ENCODE measurements at regions not wholly inside any gene's neighbourhood (a gene's known extent, or its start where the extent isn't known, plus 50 kb on each side); places are given as distances from the start of the nearest gene placed in this dataset.

DNA sequence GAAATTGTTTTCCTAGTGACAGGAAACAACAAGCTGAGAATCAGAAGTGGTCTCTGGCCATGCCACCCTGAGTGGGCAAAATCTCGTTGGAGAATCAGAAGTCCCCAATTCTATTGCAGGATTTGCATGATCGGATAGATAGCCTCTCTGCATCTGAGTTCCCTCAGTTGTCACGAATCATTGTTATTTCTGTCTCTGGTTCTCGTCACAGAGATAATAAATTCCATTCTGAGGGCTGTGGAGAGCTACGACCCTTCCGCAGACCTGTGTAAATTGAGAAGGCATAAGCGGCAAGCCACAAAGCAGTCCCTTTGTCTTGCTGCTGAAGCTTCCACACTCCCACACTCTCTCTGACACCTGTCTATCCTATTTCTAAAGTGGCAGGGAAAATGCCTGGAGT, 102.4 kb upstream of the CNR1 start:
- Histone ChIP-seq H3K4me1 (ENCODE audit: control insufficient read depth, extremely low read depth, insufficient read depth, low read length) (no peaks in the 10 kb centered on the region), H3K27me3 (ENCODE audit: control insufficient read depth, insufficient read depth, low read length) (no peaks in the 10 kb centered on the region), H2AFZ (ENCODE audit: low read length) (no peak overlapping the region), H3K4me2 (ENCODE audit: extremely low read depth, insufficient read depth, low read length) (no peak overlapping the region), H3K79me2 (ENCODE audit: control insufficient read depth, insufficient read depth, low read length) (no peaks in the 10 kb centered on the region), H3K9ac (ENCODE audit: insufficient read depth, low read length) (no peak overlapping the region), H3K4me3 (replicated peaks in 1 of 4; ENCODE audit: control extremely low read depth in 1 of 4, insufficient read depth in 1 of 4, low read depth in 3 of 4, low read length in 4 of 4) (no peak overlapping the region), H4K20me1 (ENCODE audit: control insufficient read depth, extremely low read depth, insufficient read depth, low read length) (no peaks in the 10 kb centered on the region), H3K27ac (ENCODE audit: insufficient read depth, low read length) (no peak overlapping the region), H3K36me3 (ENCODE audit: control insufficient read depth, insufficient read depth, low read length) (no peaks in the 10 kb centered on the region), H3K9me3 (ENCODE audit: control insufficient read depth, insufficient read depth, low read depth, low read length) (no peaks in the 10 kb centered on the region)
- TF ChIP-seq, protein P1, sequence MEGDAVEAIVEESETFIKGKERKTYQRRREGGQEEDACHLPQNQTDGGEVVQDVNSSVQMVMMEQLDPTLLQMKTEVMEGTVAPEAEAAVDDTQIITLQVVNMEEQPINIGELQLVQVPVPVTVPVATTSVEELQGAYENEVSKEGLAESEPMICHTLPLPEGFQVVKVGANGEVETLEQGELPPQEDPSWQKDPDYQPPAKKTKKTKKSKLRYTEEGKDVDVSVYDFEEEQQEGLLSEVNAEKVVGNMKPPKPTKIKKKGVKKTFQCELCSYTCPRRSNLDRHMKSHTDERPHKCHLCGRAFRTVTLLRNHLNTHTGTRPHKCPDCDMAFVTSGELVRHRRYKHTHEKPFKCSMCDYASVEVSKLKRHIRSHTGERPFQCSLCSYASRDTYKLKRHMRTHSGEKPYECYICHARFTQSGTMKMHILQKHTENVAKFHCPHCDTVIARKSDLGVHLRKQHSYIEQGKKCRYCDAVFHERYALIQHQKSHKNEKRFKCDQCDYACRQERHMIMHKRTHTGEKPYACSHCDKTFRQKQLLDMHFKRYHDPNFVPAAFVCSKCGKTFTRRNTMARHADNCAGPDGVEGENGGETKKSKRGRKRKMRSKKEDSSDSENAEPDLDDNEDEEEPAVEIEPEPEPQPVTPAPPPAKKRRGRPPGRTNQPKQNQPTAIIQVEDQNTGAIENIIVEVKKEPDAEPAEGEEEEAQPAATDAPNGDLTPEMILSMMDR (conservative IDR thresholded peaks at IDR 0.05 in 1 of 2, IDR thresholded peaks at IDR 0.05 in 1 of 2; ENCODE audit: low read depth in 1 of 2, low read length in 2 of 2), result no peak
- no peak for TF ChIP-seq EZH2 (IDR thresholded peaks at IDR 0.05; ENCODE audit: low read length, missing control alignments)
- no peak for DNase-seq (ENCODE audit: low read depth in 2 of 2)

DNA sequence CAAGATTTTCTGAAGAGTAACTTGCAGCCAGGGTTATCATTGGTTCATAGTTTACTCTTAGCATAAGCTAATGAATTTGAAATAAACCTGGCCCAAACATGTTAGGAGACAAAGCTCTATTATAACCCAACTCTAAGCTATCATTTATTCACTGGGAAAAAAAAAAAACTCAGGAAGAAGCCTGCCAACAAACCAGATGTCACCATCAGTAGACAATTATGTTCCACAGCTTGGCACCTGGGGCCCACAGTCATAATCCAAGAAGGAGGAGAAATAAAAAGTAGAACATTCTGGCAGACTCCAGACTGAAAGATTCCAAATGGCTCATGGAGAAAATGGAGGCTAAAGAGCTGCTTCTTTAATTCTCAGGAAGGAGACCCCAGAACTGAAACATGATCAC, 100.0 kb upstream of the CNR1 start:
- H2AFZ ChIP-seq (ENCODE audit: low read length), result no peak overlapping the region
- H3K9ac ChIP-seq (ENCODE audit: insufficient read depth, low read length), result no peak overlapping the region
- H3K4me2 ChIP-seq (ENCODE audit: extremely low read depth, insufficient read depth, low read length), result no peak overlapping the region
- TF ChIP-seq, protein P1 (conservative IDR thresholded peaks at IDR 0.05 in 1 of 2, IDR thresholded peaks at IDR 0.05 in 1 of 2; ENCODE audit: low read depth in 1 of 2, low read length in 2 of 2), result no peak
- no peak for TF ChIP-seq EZH2 (IDR thresholded peaks at IDR 0.05; ENCODE audit: low read length, missing control alignments)
- no peak overlapping the region for H3K27ac ChIP-seq (ENCODE audit: insufficient read depth, low read length)
- no peaks in the 10 kb centered on the region for H3K4me1 ChIP-seq (ENCODE audit: control insufficient read depth, extremely low read depth, insufficient read depth, low read length)
- H3K27me3 ChIP-seq (ENCODE audit: control insufficient read depth, insufficient read depth, low read length), result no peaks in the 10 kb centered on the region
- no peak for DNase-seq (ENCODE audit: low read depth in 2 of 2)
- H3K4me3 ChIP-seq (replicated peaks in 1 of 4; ENCODE audit: control extremely low read depth in 1 of 4, insufficient read depth in 1 of 4, low read depth in 3 of 4, low read length in 4 of 4), result no peak overlapping the region
- no peaks in the 10 kb centered on the region for H3K36me3 ChIP-seq (ENCODE audit: control insufficient read depth, insufficient read depth, low read length)
- H3K9me3 ChIP-seq (ENCODE audit: control insufficient read depth, insufficient read depth, low read depth, low read length), result no peaks in the 10 kb centered on the region
- H4K20me1 ChIP-seq (ENCODE audit: control insufficient read depth, extremely low read depth, insufficient read depth, low read length), result no peaks in the 10 kb centered on the region
- no peaks in the 10 kb centered on the region for H3K79me2 ChIP-seq (ENCODE audit: control insufficient read depth, insufficient read depth, low read length)

DNA sequence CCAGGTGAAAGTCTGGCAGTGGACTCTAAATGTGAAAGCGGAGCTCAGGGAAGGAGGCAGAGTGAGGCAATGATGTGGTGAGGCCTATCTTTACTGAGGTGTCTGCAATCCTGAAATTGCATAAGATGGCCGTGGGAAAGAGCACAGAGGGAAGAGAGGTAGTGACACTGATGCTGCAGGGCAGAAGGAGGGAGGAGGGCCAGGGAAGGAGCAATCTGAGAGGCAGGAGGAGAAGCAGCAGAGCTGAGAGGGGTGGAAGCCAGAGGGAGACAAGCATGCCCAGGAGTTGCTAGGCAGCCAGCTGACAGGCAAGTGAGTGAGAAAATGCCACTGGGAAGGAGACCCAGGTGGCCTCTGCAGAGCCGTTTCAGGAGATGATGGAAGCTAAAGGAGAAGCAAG, 97.4 kb upstream of the CNR1 start:
- no peaks in the 10 kb centered on the region for H3K79me2 ChIP-seq (ENCODE audit: control insufficient read depth, insufficient read depth, low read length)
- no peaks in the 10 kb centered on the region for H3K27me3 ChIP-seq (ENCODE audit: control insufficient read depth, insufficient read depth, low read length)
- H3K4me3 ChIP-seq (replicated peaks in 1 of 4; ENCODE audit: control extremely low read depth in 1 of 4, insufficient read depth in 1 of 4, low read depth in 3 of 4, low read length in 4 of 4), result no peak overlapping the region
- H3K4me2 ChIP-seq (ENCODE audit: extremely low read depth, insufficient read depth, low read length), result no peak overlapping the region
- H3K27ac ChIP-seq (ENCODE audit: insufficient read depth, low read length), result no peak overlapping the region
- no peak for DNase-seq (ENCODE audit: low read depth in 2 of 2)
- no peaks in the 10 kb centered on the region for H3K36me3 ChIP-seq (ENCODE audit: control insufficient read depth, insufficient read depth, low read length)
- H2AFZ ChIP-seq (ENCODE audit: low read length), result no peak overlapping the region
- TF ChIP-seq, protein P1 (conservative IDR thresholded peaks at IDR 0.05 in 1 of 2, IDR thresholded peaks at IDR 0.05 in 1 of 2; ENCODE audit: low read depth in 1 of 2, low read length in 2 of 2), result no peak
- no peak for TF ChIP-seq EZH2 (IDR thresholded peaks at IDR 0.05; ENCODE audit: low read length, missing control alignments)
- H3K4me1 ChIP-seq (ENCODE audit: control insufficient read depth, extremely low read depth, insufficient read depth, low read length), result no peaks in the 10 kb centered on the region
- H3K9me3 ChIP-seq (ENCODE audit: control insufficient read depth, insufficient read depth, low read depth, low read length), result no peaks in the 10 kb centered on the region
- no peak overlapping the region for H3K9ac ChIP-seq (ENCODE audit: insufficient read depth, low read length)
- no peaks in the 10 kb centered on the region for H4K20me1 ChIP-seq (ENCODE audit: control insufficient read depth, extremely low read depth, insufficient read depth, low read length)

Measured in fibroblast of lung (primary cell).